ENCODE measurements at regions not wholly inside any gene's neighbourhood (a gene's known extent, or its start where the extent isn't known, plus 50 kb on each side); places are given as distances from the start of the nearest gene placed in this dataset.

- H3K36me3 ChIP-seq (ENCODE audit: control insufficient read depth, insufficient read depth, low read length), result no peaks in the 10 kb centered on the region
- DNase-seq (ENCODE audit: extremely low read depth, insufficient read length), result no peak
- H3K4me3 ChIP-seq (replicated peaks; ENCODE audit: low read depth, low read length), result no peak overlapping the region
- no peaks in the 10 kb centered on the region for H3K27me3 ChIP-seq (replicated peaks; ENCODE audit: control insufficient read depth, insufficient read depth, low read length)
- TF ChIP-seq CTCF (IDR thresholded peaks at IDR 0.05; ENCODE audit: insufficient read depth, low read length, poor library complexity, severe bottlenecking), result no peak
These were observed 151.0 kb downstream of the TMEM17 start for GRCh38 chr2:62354771-62355561.

GRCh38 chr2:62352031-62352430 is 154.0 kb downstream of the TMEM17 start:
- Histone ChIP-seq H3K4me3 (replicated peaks; ENCODE audit: low read depth, low read length) (no peak overlapping the region), H3K27me3 (replicated peaks; ENCODE audit: control insufficient read depth, insufficient read depth, low read length) (no peaks in the 10 kb centered on the region), H3K36me3 (ENCODE audit: control insufficient read depth, insufficient read depth, low read length) (no peaks in the 10 kb centered on the region)
- no peak for DNase-seq (ENCODE audit: extremely low read depth, insufficient read length)
- no peak for TF ChIP-seq CTCF (IDR thresholded peaks at IDR 0.05; ENCODE audit: insufficient read depth, low read length, poor library complexity, severe bottlenecking)

GRCh38 chr2:62349788-62350187 is 153.9 kb downstream of the B3GNT2 start:
- no peak for DNase-seq (ENCODE audit: extremely low read depth, insufficient read length)
- TF ChIP-seq CTCF (IDR thresholded peaks at IDR 0.05; ENCODE audit: insufficient read depth, low read length, poor library complexity, severe bottlenecking), result no peak
- Histone ChIP-seq H3K4me3 (replicated peaks; ENCODE audit: low read depth, low read length) (no peak overlapping the region), H3K36me3 (ENCODE audit: control insufficient read depth, insufficient read depth, low read length) (no peaks in the 10 kb centered on the region), H3K27me3 (replicated peaks; ENCODE audit: control insufficient read depth, insufficient read depth, low read length) (no peaks in the 10 kb centered on the region)

- DNase-seq (ENCODE audit: extremely low read depth, insufficient read length), result peak; percentile 37
- TF ChIP-seq CTCF (IDR thresholded peaks at IDR 0.05; ENCODE audit: insufficient read depth, low read length, poor library complexity, severe bottlenecking), result no peak
- H3K27me3 ChIP-seq (replicated peaks; ENCODE audit: control insufficient read depth, insufficient read depth, low read length), result no peaks in the 10 kb centered on the region
- H3K36me3 ChIP-seq (ENCODE audit: control insufficient read depth, insufficient read depth, low read length), result no peaks in the 10 kb centered on the region
- no peak overlapping the region for H3K4me3 ChIP-seq (replicated peaks; ENCODE audit: low read depth, low read length)
These were observed 152.8 kb downstream of the B3GNT2 start for GRCh38 chr2:62348700-62349099.

GRCh38 chr2:62347563-62348270 is 151.8 kb downstream of the B3GNT2 start:
- TF ChIP-seq CTCF (IDR thresholded peaks at IDR 0.05; ENCODE audit: insufficient read depth, low read length, poor library complexity, severe bottlenecking), result no peak
- no peak for DNase-seq (ENCODE audit: extremely low read depth, insufficient read length)
- H3K36me3 ChIP-seq (ENCODE audit: control insufficient read depth, insufficient read depth, low read length), result no peaks in the 10 kb centered on the region
- H3K4me3 ChIP-seq (replicated peaks; ENCODE audit: low read depth, low read length), result no peak overlapping the region
- no peaks in the 10 kb centered on the region for H3K27me3 ChIP-seq (replicated peaks; ENCODE audit: control insufficient read depth, insufficient read depth, low read length)

Measured in GM06990 (cell line).